PFSK-1 (cell line): ENCODE measurements at regions not wholly inside any gene's neighbourhood (a gene's known extent, or its start where the extent isn't known, plus 50 kb on each side); places are given as distances from the start of the nearest gene placed in this dataset.

Experiments used
- FOXP2 ChIP-seq: optimal IDR thresholded peaks from 2 replicates; pipeline ENCODE3; 2011; ENCODE audit warnings: borderline replicate concordance, control low read depth, inconsistent platforms; ENCODE audit not compliant: insufficient read depth; ENCODE audit errors: extremely low read length, extremely low read depth
- POLR2AphosphoS5 ChIP-seq: IDR thresholded peaks from 2 replicates; pipeline ENCODE4 v1.6.1; 2012; ENCODE audit warnings: low read depth, mild to moderate bottlenecking, control low read depth, low read length, moderate library complexity
- SIN3A ChIP-seq: IDR thresholded peaks from 2 replicates; pipeline ENCODE4 v1.6.1; 2012; ENCODE audit warnings: mild to moderate bottlenecking, low read length, moderate library complexity, borderline replicate concordance; ENCODE audit not compliant: insufficient read depth
- TAF1 ChIP-seq: IDR thresholded peaks from 2 replicates; pipeline ENCODE4 v1.6.1; 2012; ENCODE audit warnings: low read length, control low read depth, borderline replicate concordance; ENCODE audit not compliant: insufficient read depth
- TF ChIP-seq, protein P1 (sequence below), 2 experiments: IDR thresholded peaks; 2 replicates each; pipeline versions ENCODE4 v1.6.1 to v1.8.0; 2011 to 2012; ENCODE audit warnings: low read depth in 2 of 2, low read length in 2 of 2, control low read depth in 1 of 2, inconsistent platforms in 1 of 2, mild to moderate bottlenecking in 1 of 2, moderate library complexity in 1 of 2; ENCODE audit not compliant: insufficient read depth in 1 of 2

DNA sequence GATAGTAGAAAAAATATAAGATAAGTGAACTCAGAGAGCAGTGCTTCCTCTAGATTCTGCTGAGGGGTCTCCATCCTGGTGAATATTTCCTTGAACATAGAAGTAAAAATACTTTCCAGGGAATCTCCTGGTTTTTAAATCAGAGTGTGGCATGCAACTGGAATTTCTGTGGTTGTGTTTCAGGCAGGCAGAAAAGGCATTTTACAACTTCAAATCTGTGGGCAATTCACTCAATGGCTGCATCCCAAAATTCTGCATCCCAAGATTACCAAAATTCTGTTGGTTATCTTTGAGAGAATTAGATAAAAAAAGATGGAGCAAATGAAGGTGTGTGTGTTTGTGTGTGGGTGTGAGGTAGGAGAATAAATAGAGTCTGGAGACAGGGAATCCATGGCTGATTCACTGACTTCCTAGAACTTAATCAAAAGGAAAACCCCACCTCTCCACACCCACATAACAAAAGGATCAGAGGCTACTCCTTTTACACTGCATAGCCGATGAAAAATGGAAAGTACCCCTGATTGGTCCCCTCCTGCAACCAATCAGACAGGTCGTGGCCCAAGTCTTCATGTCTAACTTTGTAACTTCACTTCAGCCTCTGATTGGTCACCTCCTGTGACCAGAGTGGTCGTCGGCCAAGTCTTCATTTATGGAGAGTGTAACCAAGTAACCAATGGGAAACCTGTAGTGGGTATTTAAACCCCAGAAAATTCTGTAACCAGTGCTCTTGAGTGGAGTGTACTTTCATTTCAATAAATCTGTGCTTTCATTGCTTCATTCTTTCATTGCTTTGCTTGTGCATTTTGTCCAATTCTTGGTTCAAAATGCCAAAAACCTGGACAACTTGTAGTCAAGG lies 112.8 kb downstream of the DLEU7 start:
- TF ChIP-seq POLR2AphosphoS5 (no peak), TAF1 (no peak), SIN3A (no peak), FOXP2 (no peak)
- TF ChIP-seq, protein P1, sequence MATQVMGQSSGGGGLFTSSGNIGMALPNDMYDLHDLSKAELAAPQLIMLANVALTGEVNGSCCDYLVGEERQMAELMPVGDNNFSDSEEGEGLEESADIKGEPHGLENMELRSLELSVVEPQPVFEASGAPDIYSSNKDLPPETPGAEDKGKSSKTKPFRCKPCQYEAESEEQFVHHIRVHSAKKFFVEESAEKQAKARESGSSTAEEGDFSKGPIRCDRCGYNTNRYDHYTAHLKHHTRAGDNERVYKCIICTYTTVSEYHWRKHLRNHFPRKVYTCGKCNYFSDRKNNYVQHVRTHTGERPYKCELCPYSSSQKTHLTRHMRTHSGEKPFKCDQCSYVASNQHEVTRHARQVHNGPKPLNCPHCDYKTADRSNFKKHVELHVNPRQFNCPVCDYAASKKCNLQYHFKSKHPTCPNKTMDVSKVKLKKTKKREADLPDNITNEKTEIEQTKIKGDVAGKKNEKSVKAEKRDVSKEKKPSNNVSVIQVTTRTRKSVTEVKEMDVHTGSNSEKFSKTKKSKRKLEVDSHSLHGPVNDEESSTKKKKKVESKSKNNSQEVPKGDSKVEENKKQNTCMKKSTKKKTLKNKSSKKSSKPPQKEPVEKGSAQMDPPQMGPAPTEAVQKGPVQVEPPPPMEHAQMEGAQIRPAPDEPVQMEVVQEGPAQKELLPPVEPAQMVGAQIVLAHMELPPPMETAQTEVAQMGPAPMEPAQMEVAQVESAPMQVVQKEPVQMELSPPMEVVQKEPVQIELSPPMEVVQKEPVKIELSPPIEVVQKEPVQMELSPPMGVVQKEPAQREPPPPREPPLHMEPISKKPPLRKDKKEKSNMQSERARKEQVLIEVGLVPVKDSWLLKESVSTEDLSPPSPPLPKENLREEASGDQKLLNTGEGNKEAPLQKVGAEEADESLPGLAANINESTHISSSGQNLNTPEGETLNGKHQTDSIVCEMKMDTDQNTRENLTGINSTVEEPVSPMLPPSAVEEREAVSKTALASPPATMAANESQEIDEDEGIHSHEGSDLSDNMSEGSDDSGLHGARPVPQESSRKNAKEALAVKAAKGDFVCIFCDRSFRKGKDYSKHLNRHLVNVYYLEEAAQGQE (IDR thresholded peaks at IDR 0.05; ENCODE audit: insufficient read depth in 1 of 2, low read depth in 2 of 2, low read length in 2 of 2): no peak
